SK-MEL-5 (cell line): ENCODE measurements at regions not wholly inside any gene's neighbourhood (a gene's known extent, or its start where the extent isn't known, plus 50 kb on each side); places are given as distances from the start of the nearest gene placed in this dataset.

Experiments
- DNase-seq: peaks from one replicate; pipeline ENCODE4 v3.0.0-alpha.2; 2016; ENCODE audit warnings: low read depth, low spot score
- in situ Hi-C: cut with HindIII; loops from 2 replicates; pipeline ENCODE4 v1.10.0; 2016; ENCODE audit warnings: low sequenced_read_pairs, high pct_unique_total_duplicates, low pct_unique_long_range_greater_than_20kb

- in situ Hi-C loops: no loop called here
- DNase-seq: no peak
These were observed 774.8 kb upstream of the EPHA6 start for GRCh38 chr3:96039632-96040031.

- in situ Hi-C loops: no loop called here
- DNase-seq: no peak
These were observed 755.1 kb upstream of the EPHA6 start for GRCh38 chr3:96059301-96059700.

- in situ Hi-C loops: no loop called here
- DNase-seq: no peak
These were observed 745.3 kb upstream of the EPHA6 start for GRCh38 chr3:96069065-96069464.

DNA sequence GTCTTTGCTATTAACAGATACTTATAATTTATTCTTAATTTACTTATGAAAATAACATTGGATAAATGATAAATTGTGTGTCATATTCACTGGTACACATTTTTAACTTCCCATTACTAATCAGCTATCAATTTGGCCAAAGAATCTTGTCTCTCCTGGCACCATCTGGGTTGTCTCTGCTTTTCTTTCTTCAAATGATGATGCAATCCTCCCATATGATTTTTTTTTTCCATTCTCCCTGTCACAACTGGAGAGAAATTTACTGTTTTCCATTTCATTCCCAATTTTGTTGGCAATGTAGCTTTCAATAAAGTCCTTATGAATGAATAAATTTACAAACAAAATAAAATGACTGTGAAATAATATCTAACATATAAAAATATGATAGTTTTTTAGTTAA is 743.7 kb upstream of the EPHA6 start:
- in situ Hi-C loops: no loop called here
- DNase-seq: no peak

DNA sequence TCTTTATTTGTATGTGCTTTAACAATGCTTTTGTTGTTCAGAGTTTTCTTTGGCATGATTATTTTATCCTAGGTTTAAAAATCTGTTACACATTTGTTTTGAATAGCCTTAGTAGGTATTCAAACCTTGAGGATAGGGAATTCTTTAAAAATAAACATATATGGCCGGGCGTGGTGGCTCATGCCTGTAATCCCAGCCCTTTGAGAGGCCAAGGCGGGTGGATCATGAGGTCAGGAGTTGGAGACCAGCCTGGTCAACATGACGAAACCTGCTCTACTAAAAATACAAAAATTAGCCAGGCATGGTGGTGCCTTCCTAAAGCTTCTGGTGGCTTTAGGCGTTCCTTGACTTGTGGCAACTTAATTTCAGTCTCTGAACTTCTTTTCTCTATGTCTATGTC is 743.3 kb upstream of the EPHA6 start:
- DNase-seq: no peak
- in situ Hi-C loops: no loop called here

- in situ Hi-C loops: no loop called here
- no peak for DNase-seq
These were observed 742.2 kb upstream of the EPHA6 start for GRCh38 chr3:96072226-96072625.

GRCh38 chr3:96083610-96084009 is 730.8 kb upstream of the EPHA6 start:
- DNase-seq: no peak
- in situ Hi-C loops: no loop called here

GRCh38 chr3:96086018-96086417 is 728.4 kb upstream of the EPHA6 start:
- DNase-seq: no peak
- in situ Hi-C loops: no loop called here

DNA sequence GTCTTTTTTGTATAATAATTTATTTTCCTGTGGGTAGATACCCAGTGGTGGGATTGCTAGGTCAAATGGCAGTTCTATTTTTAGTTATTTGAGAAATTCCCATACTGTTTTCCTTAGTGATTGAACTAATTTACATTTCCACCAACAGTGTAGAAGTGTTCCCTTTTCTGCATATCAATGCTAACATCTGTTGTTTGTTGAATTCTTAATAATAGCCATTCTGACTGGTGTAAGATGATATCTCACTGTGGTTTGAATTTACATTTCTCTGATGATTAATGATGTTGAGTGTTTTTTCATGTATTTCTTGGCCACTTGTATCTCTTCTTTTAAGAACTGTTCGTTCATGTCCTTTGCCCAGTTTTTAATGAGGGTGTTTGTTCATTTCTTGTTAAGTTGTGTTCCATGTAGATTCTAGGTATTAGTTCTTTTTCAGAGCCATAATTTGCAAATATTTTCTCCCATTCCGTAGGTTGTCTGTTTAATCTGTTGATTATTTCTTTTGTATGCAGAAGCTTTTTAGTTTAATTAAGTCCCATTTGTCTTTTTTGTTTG is 713.3 kb upstream of the EPHA6 start:
- DNase-seq: no peak
- in situ Hi-C loops: no loop called here

DNA sequence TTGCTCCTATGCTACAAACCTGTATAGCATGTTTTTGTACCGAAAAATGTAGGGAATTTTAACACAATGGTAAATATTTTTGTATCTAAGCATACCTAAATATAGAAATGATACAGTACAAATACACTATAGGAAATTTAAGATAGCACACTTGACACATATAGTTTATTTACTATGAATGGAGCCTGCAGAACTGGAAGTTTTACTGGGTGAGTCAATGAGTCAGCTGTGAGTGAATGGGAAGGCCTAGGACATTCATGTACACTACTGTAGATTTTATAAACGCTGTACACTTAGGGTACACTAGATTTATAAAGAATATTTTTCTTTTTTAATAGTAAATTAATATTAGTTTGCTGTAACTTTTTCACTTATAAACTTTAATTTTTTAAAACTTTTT is 707.7 kb upstream of the EPHA6 start:
- DNase-seq: no peak
- in situ Hi-C loops: no loop called here
